Hepatocyte (in vitro differentiated cells): ENCODE measurements at regions not wholly inside any gene's neighbourhood (a gene's known extent, or its start where the extent isn't known, plus 50 kb on each side); places are given as distances from the start of the nearest gene placed in this dataset.

Experiments
- DNase-seq: peaks from one replicate; pipeline ENCODE4 v3.0.0-alpha.2; 2016; ENCODE audit warnings: low spot score
- H2AFZ ChIP-seq: fragments of 200-600 bp; sonication (generic); 2 replicates; pipeline ENCODE4 v1.6.0; 2016; ENCODE audit warnings: antibody characterized with exemption, mild to moderate bottlenecking
- H3K27ac ChIP-seq: fragments of 200-600 bp; sonication (generic); 2 replicates; pipeline ENCODE4 v1.5.1; 2016; ENCODE audit warnings: mild to moderate bottlenecking
- H3K27me3 ChIP-seq: fragments of 200-600 bp; sonication (generic); 2 replicates; pipeline ENCODE4 v1.6.1; 2016
- H3K36me3 ChIP-seq: fragments of 200-600 bp; sonication (generic); replicated peaks from 2 replicates; pipeline ENCODE4 v1.5.1; 2016; ENCODE audit warnings: low read depth; ENCODE audit not compliant: insufficient read depth
- H3K4me1 ChIP-seq: fragments of 200-600 bp; sonication (generic); 2 replicates; pipeline ENCODE4 v1.5.1; 2016; ENCODE audit warnings: mild to moderate bottlenecking, moderate library complexity; ENCODE audit not compliant: insufficient read depth
- H3K4me2 ChIP-seq: fragments of 200-600 bp; sonication (generic); 2 replicates; pipeline ENCODE4 v1.6.0; 2016
- H3K4me3 ChIP-seq: fragments of 200-600 bp; sonication (generic); 2 replicates; pipeline ENCODE4 v1.5.1; 2016; ENCODE audit warnings: mild to moderate bottlenecking
- H3K79me2 ChIP-seq: fragments of 200-600 bp; sonication (generic); 2 replicates; pipeline ENCODE4 v1.6.0; 2017; ENCODE audit warnings: mild to moderate bottlenecking
- H3K9me2 ChIP-seq: fragments of 200-600 bp; sonication (generic); replicated peaks from 2 replicates; pipeline ENCODE4 v1.6.0; 2017; ENCODE audit warnings: mild to moderate bottlenecking; ENCODE audit not compliant: insufficient read depth
- H3K9me3 ChIP-seq: fragments of 200-600 bp; sonication (generic); 2 replicates; pipeline ENCODE4 v1.5.1; 2016; ENCODE audit warnings: low read depth, mild to moderate bottlenecking
- H4K20me1 ChIP-seq: fragments of 200-600 bp; sonication (generic); 2 replicates; pipeline ENCODE4 v1.6.0; 2016; ENCODE audit warnings: mild to moderate bottlenecking; ENCODE audit not compliant: insufficient read depth, poor library complexity, severe bottlenecking
- CTCF ChIP-seq: fragments of 200-600 bp; sonication (generic); IDR thresholded peaks from 2 replicates; pipeline ENCODE4 v1.5.1; 2016; ENCODE audit warnings: antibody characterized with exemption, mild to moderate bottlenecking; ENCODE audit not compliant: poor library complexity
- EZH2 ChIP-seq: fragments of 200-600 bp; sonication (generic); IDR thresholded peaks from 2 replicates; pipeline ENCODE4 v1.6.1; 2016; ENCODE audit warnings: antibody characterized with exemption, mild to moderate bottlenecking, borderline replicate concordance
- EZH2phosphoT487 ChIP-seq: fragments of 200-600 bp; sonication (generic); IDR thresholded peaks from one replicate; pipeline ENCODE4 v1.6.1; 2018; ENCODE audit warnings: antibody characterized with exemption, mild to moderate bottlenecking, low read depth, moderate library complexity; ENCODE audit not compliant: unreplicated experiment, severe bottlenecking
- WGBS: methylation state at CpG from one replicate; pipeline ENCODE4 v1.1.6; 2016; ENCODE audit warnings: low lambda C conversion rate; ENCODE audit errors: missing lambda C conversion rate; 5-methylcytosine and 5-hydroxymethylcytosine counted together

- no peak for DNase-seq
- H3K36me3 ChIP-seq, result no peaks in the 10 kb centered on the region
- WGBS, result 81% methylated on average over 1 of the region's 1 CpG
- H3K27me3 ChIP-seq, result peaks cover 6% of the 10 kb centered on the region
- H2AFZ ChIP-seq, result no peak overlapping the region
- peaks cover 14% of the 10 kb centered on the region for H3K4me1 ChIP-seq
- no peaks in the 10 kb centered on the region for H3K79me2 ChIP-seq
- H3K9me3 ChIP-seq, result no peaks in the 10 kb centered on the region
- no peaks in the 10 kb centered on the region for H3K9me2 ChIP-seq
- H3K27ac ChIP-seq, result no peak overlapping the region
- H3K4me2 ChIP-seq, result no peak overlapping the region
- TF ChIP-seq CTCF (no peak), EZH2 (no peak), EZH2phosphoT487 (no peak)
- no peak overlapping the region for H3K4me3 ChIP-seq
- H4K20me1 ChIP-seq, result no peaks in the 10 kb centered on the region
Measured at GRCh38 chr9:82894548-82894947, 168.4 kb downstream of the RASEF start.

- Histone ChIP-seq H3K4me3 (no peak overlapping the region), H2AFZ (no peak overlapping the region), H3K27ac (no peak overlapping the region), H3K27me3 (peaks cover 3% of the 10 kb centered on the region), H3K36me3 (no peaks in the 10 kb centered on the region), H3K79me2 (no peaks in the 10 kb centered on the region), H3K4me2 (peak overlapping the region; percentile 43), H3K9me2 (no peaks in the 10 kb centered on the region), H3K4me1 (peaks cover 14% of the 10 kb centered on the region), H3K9me3 (no peaks in the 10 kb centered on the region), H4K20me1 (no peaks in the 10 kb centered on the region)
- peak; percentile 26 for DNase-seq
- TF ChIP-seq EZH2 (no peak), EZH2phosphoT487 (no peak), CTCF (no peak)
- WGBS, result 62% methylated on average over 4 of the region's 4 CpGs
Measured at GRCh38 chr9:82894961-82895821, 167.8 kb downstream of the RASEF start.

DNA sequence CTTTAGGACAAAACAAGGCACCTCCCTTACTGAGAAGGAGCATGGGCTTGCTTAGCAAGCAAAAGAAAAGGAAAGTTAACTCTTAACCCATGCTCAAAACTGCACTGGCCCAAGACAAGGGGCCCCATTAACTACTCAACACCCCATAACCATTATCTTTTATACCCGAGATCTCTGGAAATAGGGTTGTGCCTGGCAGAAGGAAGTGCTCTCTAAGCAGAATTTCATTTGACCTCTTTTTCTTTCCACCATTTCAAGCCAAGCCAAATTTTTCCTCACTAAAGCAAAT is 167.2 kb downstream of the RASEF start:
- no peak overlapping the region for H2AFZ ChIP-seq
- H3K4me2 ChIP-seq, result no peak overlapping the region
- no peaks in the 10 kb centered on the region for H4K20me1 ChIP-seq
- no peak overlapping the region for H3K4me3 ChIP-seq
- peaks cover 14% of the 10 kb centered on the region for H3K4me1 ChIP-seq
- no peaks in the 10 kb centered on the region for H3K36me3 ChIP-seq
- no peaks in the 10 kb centered on the region for H3K27me3 ChIP-seq
- no peaks in the 10 kb centered on the region for H3K79me2 ChIP-seq
- H3K9me3 ChIP-seq, result no peaks in the 10 kb centered on the region
- H3K9me2 ChIP-seq, result no peaks in the 10 kb centered on the region
- TF ChIP-seq CTCF (no peak), EZH2 (no peak), EZH2phosphoT487 (no peak)
- WGBS, result 50% methylated on average over 1 of the region's 1 CpG
- H3K27ac ChIP-seq, result no peak overlapping the region
- DNase-seq, result no peak
